Tibial nerve (tissue), 4 donors: ENCODE measurements at regions not wholly inside any gene's neighbourhood (a gene's known extent, or its start where the extent isn't known, plus 50 kb on each side); places are given as distances from the start of the nearest gene placed in this dataset.

Experiments used
- DNase-seq, 2 donors: peaks; one replicate each; pipeline ENCODE4 v3.0.0-alpha.2; 2019; ENCODE audit warnings: low spot score in 2 of 2
- H3K27ac ChIP-seq, 4 donors: fragments of 200-600 bp; sonication (generic) in 3 of 4; one replicate each; pipeline ENCODE4 v1.5.1; 2017 to 2019; ENCODE audit warnings: mild to moderate bottlenecking in 1 of 4
- H3K27me3 ChIP-seq, 2 donors: fragments of 200-600 bp; sonication (generic) in 1 of 2; one replicate each; pipeline versions ENCODE4 v1.5.1 to v1.6.0; 2017 to 2019
- H3K36me3 ChIP-seq, 3 donors: fragments of 200-600 bp; sonication (generic); one replicate each; pipeline ENCODE4 v1.5.1; 2018 to 2019
- H3K4me1 ChIP-seq, 4 donors: fragments of 200-600 bp; sonication (generic) in 3 of 4; one replicate each; pipeline ENCODE4 v1.5.1; 2017 to 2019
- H3K4me3 ChIP-seq, 4 donors: fragments of 200-600 bp; sonication (generic) in 3 of 4; one replicate each; pipeline ENCODE4 v1.5.1; 2017 to 2019; ENCODE audit warnings: mild to moderate bottlenecking in 1 of 4, moderate library complexity in 1 of 4
- H3K9me3 ChIP-seq, 4 donors: fragments of 200-600 bp; sonication (generic) in 3 of 4; one replicate each; pipeline ENCODE4 v1.5.1; 2017 to 2019
- CTCF ChIP-seq, 5 experiments: fragments of 200-600 bp in 3 of 5; fragments of 450-650 bp in 2 of 5; sonication (generic) in 3 of 5; IDR thresholded peaks; one replicate each; pipeline ENCODE4 v1.5.1; 2016 to 2019; ENCODE audit warnings: antibody characterized with exemption in 5 of 5, mild to moderate bottlenecking in 3 of 5, moderate library complexity in 2 of 5
- EP300 ChIP-seq, 2 donors: sonication (generic); formaldehyde crosslinking; IDR thresholded peaks; one replicate each; pipeline ENCODE4 v1.6.1; 2017; ENCODE audit warnings: antibody characterized with exemption in 2 of 2, mild to moderate bottlenecking in 1 of 2
- POLR2A ChIP-seq, 2 donors: fragments of 450-650 bp; IDR thresholded peaks; one replicate each; pipeline ENCODE4 v1.6.1; 2017; ENCODE audit warnings: antibody characterized with exemption in 2 of 2, mild to moderate bottlenecking in 2 of 2, moderate library complexity in 2 of 2
- WGBS, 2 donors: methylation state at CpG; one replicate each; pipeline ENCODE4 v1.1.5; 2018; 5-methylcytosine and 5-hydroxymethylcytosine counted together

GRCh38 chr3:159660326-159660725 lies 328.3 kb upstream of the IL12A start:
- WGBS, 2 donors = 92 to 93% methylated on average over 3 of the region's 3 CpGs
- no peak for TF ChIP-seq POLR2A (IDR thresholded peaks at IDR 0.05)
- no peak for TF ChIP-seq CTCF (IDR thresholded peaks at IDR 0.05)
- no peak for TF ChIP-seq EP300 (IDR thresholded peaks at IDR 0.05)
- Histone ChIP-seq H3K4me1 (no peaks in the 10 kb centered on the region), H3K9me3 (peaks cover 0 to 11% (median 0%) of the 10 kb centered on the region in 4 donors), H3K36me3 (no peaks in the 10 kb centered on the region), H3K27ac (no peak overlapping the region), H3K27me3 (no peaks in the 10 kb centered on the region), H3K4me3 (no peak overlapping the region)
- DNase-seq = no peak

- DNase-seq = no peak
- 81 to 83% methylated on average over 1 of the region's 1 CpG for WGBS, 2 donors
- TF ChIP-seq EP300 (IDR thresholded peaks at IDR 0.05) (no peak), POLR2A (IDR thresholded peaks at IDR 0.05) (no peak)
These were observed 327.7 kb upstream of the IL12A start for GRCh38 chr3:159660901-159661300.

GRCh38 chr3:159662549-159662948 lies 326.1 kb upstream of the IL12A start:
- H3K36me3 ChIP-seq = no peaks in the 10 kb centered on the region
- no peaks in the 10 kb centered on the region for H3K27me3 ChIP-seq
- H3K27ac ChIP-seq = no peak overlapping the region

More at GRCh38 chr3:159660901-159661300, 327.7 kb upstream of the IL12A start:
- Histone ChIP-seq H3K27me3 (no peaks in the 10 kb centered on the region), H3K4me1 (no peaks in the 10 kb centered on the region), H3K4me3 (no peak overlapping the region), H3K27ac (no peak overlapping the region), H3K36me3 (no peaks in the 10 kb centered on the region), H3K9me3 (peaks cover 0 to 11% (median 0%) of the 10 kb centered on the region in 4 donors)

GRCh38 chr3:159664006-159664405 lies 324.6 kb upstream of the IL12A start:
- Histone ChIP-seq H3K27ac (no peak overlapping the region), H3K9me3 (peaks cover 0 to 11% (median 0%) of the 10 kb centered on the region in 4 donors), H3K4me1 (no peaks in the 10 kb centered on the region), H3K4me3 (no peak overlapping the region), H3K27me3 (no peaks in the 10 kb centered on the region), H3K36me3 (no peaks in the 10 kb centered on the region)
- no peak for DNase-seq
- WGBS, 2 donors = 45 to 47% methylated on average over 2 of the region's 2 CpGs
- TF ChIP-seq EP300 (IDR thresholded peaks at IDR 0.05) (no peak), POLR2A (IDR thresholded peaks at IDR 0.05) (no peak), CTCF (IDR thresholded peaks at IDR 0.05) (no peak)

More at GRCh38 chr3:159662549-159662948, 326.1 kb upstream of the IL12A start:
- TF ChIP-seq CTCF (IDR thresholded peaks at IDR 0.05) = no peak
- no peak for TF ChIP-seq EP300 (IDR thresholded peaks at IDR 0.05)
- TF ChIP-seq POLR2A (IDR thresholded peaks at IDR 0.05) = no peak
- DNase-seq = no peak
- Histone ChIP-seq H3K4me1 (no peaks in the 10 kb centered on the region), H3K9me3 (peaks cover 0 to 11% (median 0%) of the 10 kb centered on the region in 4 donors), H3K4me3 (no peak overlapping the region)

GRCh38 chr3:159664653-159665052 lies 324.0 kb upstream of the IL12A start:
- WGBS, 2 donors = 85 to 94% methylated on average over 1 of the region's 1 CpG
- TF ChIP-seq EP300 (IDR thresholded peaks at IDR 0.05) = no peak
- no peak for TF ChIP-seq POLR2A (IDR thresholded peaks at IDR 0.05)
- no peak for TF ChIP-seq CTCF (IDR thresholded peaks at IDR 0.05)
- peaks cover 0 to 11% (median 0%) of the 10 kb centered on the region in 4 donors for H3K9me3 ChIP-seq
- no peaks in the 10 kb centered on the region for H3K27me3 ChIP-seq
- H3K4me3 ChIP-seq = no peak overlapping the region
- H3K4me1 ChIP-seq = no peaks in the 10 kb centered on the region
- H3K36me3 ChIP-seq = no peaks in the 10 kb centered on the region
- DNase-seq = no peak
- H3K27ac ChIP-seq = no peak overlapping the region

- TF ChIP-seq POLR2A (IDR thresholded peaks at IDR 0.05) (no peak), EP300 (IDR thresholded peaks at IDR 0.05) (no peak), CTCF (IDR thresholded peaks at IDR 0.05) (no peak)
- Histone ChIP-seq H3K27ac (no peak overlapping the region), H3K4me3 (no peak overlapping the region), H3K9me3 (peaks cover 0 to 4% (median 0%) of the 10 kb centered on the region in 4 donors), H3K36me3 (no peaks in the 10 kb centered on the region), H3K4me1 (no peaks in the 10 kb centered on the region), H3K27me3 (no peaks in the 10 kb centered on the region)
- DNase-seq = no peak
- WGBS, 2 donors = 94% methylated on average over 4 of the region's 4 CpGs
These were observed 321.4 kb upstream of the IL12A start for GRCh38 chr3:159667261-159667660.
